T-helper 17 cell (primary cell): ENCODE measurements at regions not wholly inside any gene's neighbourhood (a gene's known extent, or its start where the extent isn't known, plus 50 kb on each side); places are given as distances from the start of the nearest gene placed in this dataset.

Experiments used
- ATAC-seq: fragments of 150-1000 bp; cut with Tn5 transposase; 2 replicates; pipeline ENCODE4 v1.10.0; 2021; ENCODE audit warnings: mild to moderate bottlenecking, moderate library complexity
- DNase-seq, 3 donors: peaks; one replicate each; pipeline versions ENCODE4 v3.0.0 to v3.0.0-alpha.2; 2020 to 2021
- H3K9me3 ChIP-seq: one replicate; pipeline ENCODE4 v1.7.0; 2013; ENCODE audit warnings: low read length, mild to moderate bottlenecking; ENCODE audit not compliant: control insufficient read depth, poor library complexity, severe bottlenecking
- H3K27ac Mint-ChIP-seq: one replicate; pipeline ENCODE4 v1.8.0; 2022; ENCODE audit warnings: mild to moderate bottlenecking, moderate library complexity, mixed read lengths
- H3K27me3 Mint-ChIP-seq: one replicate; pipeline ENCODE4 v1.8.0; 2022; ENCODE audit warnings: mixed read lengths
- H3K36me3 Mint-ChIP-seq: one replicate; pipeline ENCODE4 v1.8.0; 2022; ENCODE audit warnings: low read depth, mixed read lengths
- H3K4me1 Mint-ChIP-seq: one replicate; pipeline ENCODE4 v1.8.0; 2022; ENCODE audit warnings: mild to moderate bottlenecking, mixed read lengths
- H3K4me3 Mint-ChIP-seq: one replicate; pipeline ENCODE4 v1.8.0; 2022; ENCODE audit warnings: mild to moderate bottlenecking, moderate library complexity, mixed read lengths

- H3K4me1 Mint-ChIP-seq = peaks cover 37% of the 10 kb centered on the region
- ATAC-seq (no peak), DNase-seq (no peak)
- no peaks in the 10 kb centered on the region for H3K9me3 ChIP-seq
- no peaks in the 10 kb centered on the region for H3K27me3 Mint-ChIP-seq
- H3K27ac Mint-ChIP-seq = no peak overlapping the region
- H3K4me3 Mint-ChIP-seq = no peak overlapping the region
- peaks cover 2% of the 10 kb centered on the region for H3K36me3 Mint-ChIP-seq
These were observed 318.9 kb downstream of the DLEU7 start for GRCh38 chr13:50524560-50524959.

DNA sequence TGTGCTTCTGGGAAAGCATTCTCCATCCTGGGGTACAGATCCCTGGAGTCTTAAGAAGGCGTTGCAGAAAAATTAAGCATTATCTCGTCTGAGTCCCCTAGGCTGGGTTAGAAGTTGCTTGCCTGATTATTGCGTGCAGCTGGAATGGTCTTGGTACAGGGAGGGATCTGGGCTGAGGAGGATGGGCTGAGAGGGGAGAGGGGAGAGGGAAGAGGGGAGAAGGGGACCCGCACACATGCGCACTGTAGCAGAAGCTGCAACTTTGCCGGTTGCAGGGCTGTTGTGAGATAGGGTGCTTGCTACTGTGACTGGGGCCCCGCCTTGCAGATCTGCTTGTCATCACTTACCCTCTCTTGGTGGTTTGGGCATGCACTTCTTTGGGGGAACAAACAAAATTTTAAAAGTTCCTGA, 316.8 kb downstream of the DLEU7 start:
- peaks cover 33% of the 10 kb centered on the region for H3K4me1 Mint-ChIP-seq
- peaks cover 2% of the 10 kb centered on the region for H3K36me3 Mint-ChIP-seq
- H3K4me3 Mint-ChIP-seq = no peak overlapping the region

DNA sequence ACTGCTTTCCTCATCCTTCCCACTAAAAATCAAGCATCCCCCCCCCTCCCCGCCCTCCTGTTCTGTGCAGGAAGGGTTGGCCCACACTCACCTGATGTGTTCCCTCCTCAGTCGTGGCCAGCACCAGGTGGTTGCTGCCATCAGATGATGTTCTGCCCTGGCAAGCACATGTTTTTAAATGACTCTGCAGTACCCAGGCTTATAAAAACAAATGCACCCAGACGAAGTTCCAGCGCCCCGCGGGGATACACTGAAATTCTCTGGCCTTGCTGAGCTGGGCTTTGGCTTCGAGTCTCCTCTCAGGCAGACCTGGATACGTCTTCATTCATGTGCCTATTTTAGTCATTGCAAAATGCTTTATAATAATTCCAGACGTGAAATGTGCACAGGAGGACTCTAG, 316.3 kb downstream of the DLEU7 start:
- ATAC-seq (no peak), DNase-seq (no peak)
- Mint-ChIP-seq H3K4me1 (peaks cover 34% of the 10 kb centered on the region), H3K36me3 (peaks cover 2% of the 10 kb centered on the region), H3K4me3 (no peak overlapping the region), H3K27me3 (no peaks in the 10 kb centered on the region), H3K27ac (no peak overlapping the region)
- no peaks in the 10 kb centered on the region for H3K9me3 ChIP-seq

More for the DNA sequence above, 316.8 kb downstream of the DLEU7 start:
- no peaks in the 10 kb centered on the region for H3K9me3 ChIP-seq
- no peaks in the 10 kb centered on the region for H3K27me3 Mint-ChIP-seq
- peak overlapping the region; percentile 56 for H3K27ac Mint-ChIP-seq
- no peak for ATAC-seq
- DNase-seq = no peak

DNA sequence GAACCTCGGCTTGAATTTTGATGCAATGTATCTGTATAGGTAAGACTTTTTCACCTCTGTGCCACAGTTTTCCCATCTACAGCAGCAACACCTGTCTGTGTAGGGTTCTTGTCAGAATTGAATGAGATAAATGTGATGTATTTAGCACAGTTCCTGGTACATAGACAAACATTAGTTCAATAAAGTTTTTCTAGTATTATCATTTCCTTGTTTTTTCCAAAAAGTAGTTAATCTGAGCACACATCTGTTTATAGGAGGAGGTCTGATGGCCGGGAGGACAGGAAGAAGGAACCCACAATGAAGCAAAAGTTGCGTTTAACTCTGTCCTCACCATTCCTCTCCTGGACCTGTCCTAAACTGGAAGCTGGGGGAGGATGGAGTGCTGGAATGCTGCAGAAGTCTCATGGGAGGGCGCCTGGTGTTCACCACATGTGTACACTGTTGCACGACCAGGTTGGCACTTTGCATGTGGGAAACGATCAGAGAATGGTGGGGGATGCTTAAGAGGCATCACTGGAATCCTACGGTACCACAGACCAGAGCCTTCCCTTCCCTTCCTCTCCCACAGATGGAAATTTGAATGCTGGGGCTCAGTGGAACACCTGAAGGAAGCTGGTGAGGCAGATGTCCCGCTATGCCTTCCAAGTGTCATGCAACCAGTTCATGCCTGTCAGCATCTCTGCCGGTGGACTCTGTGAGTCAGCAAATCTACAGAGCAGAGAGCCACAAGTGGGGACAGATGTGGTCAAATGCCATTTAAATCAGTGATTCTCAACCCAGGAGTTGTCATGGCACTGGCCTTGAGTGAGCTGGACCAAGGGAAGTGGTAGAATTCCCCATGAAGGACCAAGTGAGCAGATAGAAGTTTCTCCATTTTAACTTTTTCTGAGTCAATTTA, 315.6 kb downstream of the DLEU7 start:
- DNase-seq (no peak), ATAC-seq (no peak)
- Mint-ChIP-seq H3K27me3 (no peaks in the 10 kb centered on the region), H3K36me3 (peaks cover 2% of the 10 kb centered on the region), H3K4me1 (peaks cover 33% of the 10 kb centered on the region), H3K27ac (peak overlapping the region; percentile 21), H3K4me3 (no peak overlapping the region)
- H3K9me3 ChIP-seq = no peaks in the 10 kb centered on the region

DNA sequence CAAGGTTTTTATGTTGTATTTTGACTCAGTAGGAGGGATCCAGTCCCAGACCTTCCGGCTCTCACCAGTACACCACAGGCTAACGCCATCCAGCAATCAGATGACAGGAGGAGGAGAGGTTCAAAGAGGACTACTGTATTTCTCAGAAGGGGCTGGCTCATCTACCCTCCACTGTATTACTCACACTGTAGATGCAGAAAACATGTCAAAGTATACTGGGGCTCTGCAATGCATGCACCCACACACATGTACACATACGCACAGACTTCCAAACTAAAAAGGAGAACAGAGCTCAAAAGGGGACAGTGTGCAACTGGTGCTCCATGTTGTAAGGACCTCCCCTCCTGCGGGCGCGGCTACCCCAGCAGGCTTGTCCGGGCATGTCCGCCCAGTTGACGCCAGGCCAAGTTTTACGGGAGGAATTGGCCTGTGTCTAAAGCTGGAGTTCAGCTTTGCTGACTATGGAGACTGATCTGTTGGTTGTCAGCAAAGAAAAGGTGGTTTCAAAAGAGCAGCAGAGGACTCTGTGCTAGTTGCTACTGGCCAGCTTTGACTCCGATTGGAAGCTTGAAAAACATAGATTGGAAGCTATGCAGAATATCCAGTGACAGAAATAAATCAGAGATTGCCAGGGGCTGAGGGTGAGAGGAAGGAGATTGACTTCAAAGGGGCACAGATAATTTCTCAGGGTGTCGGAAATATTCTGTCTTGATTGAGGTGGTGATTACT, 314.2 kb downstream of the DLEU7 start:
- DNase-seq = no peak
- no peaks in the 10 kb centered on the region for H3K9me3 ChIP-seq
- Mint-ChIP-seq H3K36me3 (peaks cover 2% of the 10 kb centered on the region), H3K27ac (peak overlapping the region; percentile 79), H3K4me3 (no peak overlapping the region), H3K4me1 (peaks cover 33% of the 10 kb centered on the region), H3K27me3 (no peaks in the 10 kb centered on the region)
- peak; percentile 28 for ATAC-seq

DNA sequence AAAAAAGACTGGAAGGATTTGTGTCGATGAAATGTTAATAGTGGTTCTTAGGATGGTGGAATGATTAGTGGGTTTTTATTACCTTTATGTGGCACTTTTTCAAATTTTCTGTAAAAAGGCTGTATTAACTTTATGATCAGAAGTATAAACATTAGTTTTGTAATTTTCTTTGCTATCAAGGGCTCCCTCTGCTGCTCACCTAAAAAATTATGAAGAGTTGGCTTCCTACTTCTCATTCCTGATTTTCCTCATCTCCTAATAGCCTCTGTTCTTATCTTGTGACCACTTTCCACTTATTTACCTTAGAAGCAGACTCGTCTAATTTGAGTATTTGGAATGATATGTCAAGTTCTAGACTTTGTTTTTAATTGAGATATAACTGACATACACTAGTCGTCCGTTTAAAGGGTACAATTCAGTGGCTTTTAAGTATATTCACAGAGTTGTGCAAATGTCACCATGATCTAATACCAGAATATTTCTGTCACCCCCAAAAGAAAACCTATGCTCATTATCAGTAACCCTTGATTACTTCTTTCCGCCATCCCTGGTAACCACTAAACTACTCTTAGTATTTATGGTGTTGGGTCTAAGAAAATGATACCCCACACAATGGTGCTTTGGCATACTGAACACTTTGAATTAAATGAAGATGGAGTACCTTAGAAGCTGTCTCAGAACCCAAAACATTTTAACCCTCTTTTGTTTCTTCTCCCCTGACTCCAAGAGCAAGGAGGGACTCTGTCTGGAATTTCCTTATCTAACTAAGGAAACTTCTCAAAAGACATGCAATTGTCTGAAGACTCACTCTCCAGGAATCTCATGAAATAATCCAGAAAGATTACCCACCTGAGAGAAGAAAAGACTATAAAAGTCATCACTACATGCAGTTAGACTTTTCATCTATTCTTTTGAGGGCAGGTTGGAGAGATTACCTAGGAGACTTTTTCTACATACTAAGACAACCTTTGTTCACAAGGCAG, 311.3 kb downstream of the DLEU7 start:
- no peaks in the 10 kb centered on the region for H3K27me3 Mint-ChIP-seq
- H3K4me3 Mint-ChIP-seq = no peak overlapping the region
- DNase-seq = no peak
- H3K4me1 Mint-ChIP-seq = peaks cover 25% of the 10 kb centered on the region
- H3K36me3 Mint-ChIP-seq = no peaks in the 10 kb centered on the region
- H3K27ac Mint-ChIP-seq = no peak overlapping the region
- ATAC-seq = no peak
- H3K9me3 ChIP-seq = peaks cover 8% of the 10 kb centered on the region

DNA sequence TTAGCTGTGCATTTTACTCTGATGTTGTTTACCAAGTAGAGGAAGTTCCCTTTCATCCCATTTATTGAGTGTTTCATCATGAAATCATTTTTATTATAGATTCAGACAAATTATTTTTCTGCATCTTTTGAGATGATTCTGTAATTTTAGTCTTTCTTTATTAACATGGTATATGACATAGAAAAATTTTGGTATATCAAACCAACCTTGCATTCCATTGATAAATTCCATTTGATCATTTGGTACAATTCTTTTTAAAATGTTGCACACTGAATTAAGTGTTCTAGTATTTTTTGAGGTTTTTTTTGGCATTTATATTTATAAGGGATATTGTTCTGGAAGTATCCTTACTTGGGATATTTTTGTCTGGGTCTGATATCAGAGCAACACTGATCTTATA, 308.4 kb downstream of the DLEU7 start:
- no peaks in the 10 kb centered on the region for H3K36me3 Mint-ChIP-seq
- H3K4me3 Mint-ChIP-seq = no peak overlapping the region
- H3K27ac Mint-ChIP-seq = no peak overlapping the region
- ATAC-seq = no peak
- H3K27me3 Mint-ChIP-seq = no peaks in the 10 kb centered on the region
- DNase-seq = no peak
- H3K4me1 Mint-ChIP-seq = peaks cover 5% of the 10 kb centered on the region
- peaks cover 8% of the 10 kb centered on the region for H3K9me3 ChIP-seq

DNA sequence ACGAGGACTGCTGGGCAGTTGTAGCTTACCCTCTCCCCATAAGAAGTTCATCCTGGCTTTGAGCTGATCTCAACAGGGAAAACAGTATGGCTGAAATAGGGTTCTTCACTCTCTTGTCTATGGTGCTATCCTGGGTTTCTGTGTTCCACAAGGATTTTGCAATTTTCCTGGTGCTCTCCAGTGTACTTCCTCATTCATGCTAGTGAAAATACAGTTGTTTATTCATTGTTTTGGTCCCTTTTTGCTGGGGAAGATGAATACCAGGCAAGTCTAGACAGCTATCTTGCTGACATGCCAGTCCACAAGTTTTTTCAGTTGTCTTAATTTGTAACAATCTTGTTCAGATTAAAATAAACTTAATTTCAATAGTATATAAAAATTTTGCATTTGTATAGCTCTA, 306.5 kb downstream of the DLEU7 start:
- H3K27ac Mint-ChIP-seq = no peak overlapping the region
- DNase-seq (no peak), ATAC-seq (no peak)
- H3K4me1 Mint-ChIP-seq = peaks cover under 1% of the 10 kb centered on the region
- H3K9me3 ChIP-seq = peaks cover 8% of the 10 kb centered on the region
- no peaks in the 10 kb centered on the region for H3K27me3 Mint-ChIP-seq
- H3K36me3 Mint-ChIP-seq = no peaks in the 10 kb centered on the region
- no peak overlapping the region for H3K4me3 Mint-ChIP-seq

GRCh38 chr13:50539791-50540530, 303.5 kb downstream of the DLEU7 start:
- no peak for DNase-seq
- ATAC-seq = no peak
- H3K4me3 Mint-ChIP-seq = no peak overlapping the region
- peaks cover 3% of the 10 kb centered on the region for H3K9me3 ChIP-seq
- no peaks in the 10 kb centered on the region for H3K27me3 Mint-ChIP-seq
- H3K36me3 Mint-ChIP-seq = no peaks in the 10 kb centered on the region
- no peak overlapping the region for H3K27ac Mint-ChIP-seq
- no peaks in the 10 kb centered on the region for H3K4me1 Mint-ChIP-seq

GRCh38 chr13:50543141-50543540, 300.4 kb downstream of the DLEU7 start:
- H3K4me1 Mint-ChIP-seq = no peaks in the 10 kb centered on the region
- no peak overlapping the region for H3K27ac Mint-ChIP-seq
- no peaks in the 10 kb centered on the region for H3K36me3 Mint-ChIP-seq
- no peaks in the 10 kb centered on the region for H3K9me3 ChIP-seq
- H3K27me3 Mint-ChIP-seq = no peaks in the 10 kb centered on the region
- DNase-seq (no peak), ATAC-seq (no peak)
- H3K4me3 Mint-ChIP-seq = no peak overlapping the region

DNA sequence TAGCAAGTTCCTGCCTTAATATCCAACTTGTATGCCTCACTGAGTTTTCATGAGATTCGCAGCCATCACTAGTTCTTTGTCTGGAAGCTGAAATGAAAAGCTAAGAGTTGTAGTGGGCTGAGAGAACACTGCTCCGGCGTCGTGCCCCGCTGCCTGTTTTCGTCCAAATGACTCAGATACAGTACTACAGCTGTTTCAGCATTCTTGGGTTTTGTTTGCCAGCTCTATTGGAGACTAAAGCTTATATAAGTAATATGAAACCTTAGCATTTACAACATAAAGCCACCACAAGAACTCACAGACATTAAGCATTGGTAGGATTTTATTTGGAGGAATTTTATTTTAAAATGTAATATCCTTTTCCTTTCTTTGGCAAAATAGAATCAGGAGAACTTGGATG, 299.7 kb downstream of the DLEU7 start:
- H3K4me1 Mint-ChIP-seq = no peaks in the 10 kb centered on the region
- no peak for ATAC-seq
- H3K36me3 Mint-ChIP-seq = no peaks in the 10 kb centered on the region
- DNase-seq = no peak
- H3K27me3 Mint-ChIP-seq = no peaks in the 10 kb centered on the region
- H3K4me3 Mint-ChIP-seq = no peak overlapping the region
- H3K9me3 ChIP-seq = no peaks in the 10 kb centered on the region
- no peak overlapping the region for H3K27ac Mint-ChIP-seq

- ATAC-seq = no peak
- H3K4me1 Mint-ChIP-seq = no peaks in the 10 kb centered on the region
- no peaks in the 10 kb centered on the region for H3K27me3 Mint-ChIP-seq
- H3K36me3 Mint-ChIP-seq = no peaks in the 10 kb centered on the region
- no peaks in the 10 kb centered on the region for H3K9me3 ChIP-seq
- no peak overlapping the region for H3K27ac Mint-ChIP-seq
- DNase-seq = no peak
- no peak overlapping the region for H3K4me3 Mint-ChIP-seq
These were observed 299.3 kb downstream of the DLEU7 start for GRCh38 chr13:50544211-50544610.
